Lower leg skin (tissue), 4 donors: ENCODE measurements at regions not wholly inside any gene's neighbourhood (a gene's known extent, or its start where the extent isn't known, plus 50 kb on each side); places are given as distances from the start of the nearest gene placed in this dataset.

Source experiments
- DNase-seq, 2 donors: peaks; one replicate each; pipeline ENCODE4 v3.0.0-alpha.2; 2019; ENCODE audit warnings: low spot score in 2 of 2
- H3K4me3 ChIP-seq: fragments of 200-600 bp; sonication (generic); 2 replicates; pipeline ENCODE4 v1.5.1; 2017; ENCODE audit warnings: mild to moderate bottlenecking, low read depth; ENCODE audit not compliant: poor library complexity, severe bottlenecking
- POLR2A ChIP-seq, 2 donors: fragments of 450-650 bp; IDR thresholded peaks; one replicate each; pipeline ENCODE4 v1.6.1; 2016 to 2017; ENCODE audit warnings: antibody characterized with exemption in 2 of 2, mild to moderate bottlenecking in 1 of 2, moderate library complexity in 1 of 2
- WGBS, 2 donors: methylation state at CpG; one replicate each; pipeline ENCODE4 v1.1.5; 2018; 5-methylcytosine and 5-hydroxymethylcytosine counted together
- intact Hi-C: fragments of 100-400 bp; cut with DNase I; formaldehyde crosslinking; loops from one replicate; pipeline ENCODE4 v1.15.0; 2023; ENCODE audit warnings: low total_unique reads
- TF ChIP-seq, protein P1 (sequence below), 3 donors: fragments of 450-650 bp; IDR thresholded peaks; one replicate each; pipeline ENCODE4 v1.5.1; 2016; ENCODE audit warnings: antibody characterized with exemption in 3 of 3, mild to moderate bottlenecking in 3 of 3, moderate library complexity in 2 of 3

DNA sequence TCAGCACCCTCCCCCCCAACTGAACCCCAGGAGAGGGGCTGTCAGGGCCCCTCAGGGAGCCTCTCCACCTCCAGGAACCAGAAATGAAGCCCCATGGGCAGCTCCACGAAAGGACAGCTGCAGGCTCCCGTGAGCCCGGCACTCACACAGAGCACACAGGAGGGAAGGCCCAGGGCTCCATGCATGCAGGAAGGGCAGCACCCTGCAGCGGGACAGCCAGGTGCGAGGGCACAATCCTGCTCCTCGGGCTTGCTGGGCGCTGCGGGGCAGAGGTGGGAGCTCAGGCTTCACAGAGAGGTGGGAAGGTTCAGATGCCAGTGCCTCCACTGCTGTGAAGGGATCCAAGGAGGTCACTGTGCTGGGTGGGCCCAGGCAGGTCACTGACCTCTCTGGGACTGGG, 90.0 kb downstream of the HMX1 start:
- DNase-seq: no peak
- no peak for TF ChIP-seq POLR2A (IDR thresholded peaks at IDR 0.05)
- TF ChIP-seq, protein P1, sequence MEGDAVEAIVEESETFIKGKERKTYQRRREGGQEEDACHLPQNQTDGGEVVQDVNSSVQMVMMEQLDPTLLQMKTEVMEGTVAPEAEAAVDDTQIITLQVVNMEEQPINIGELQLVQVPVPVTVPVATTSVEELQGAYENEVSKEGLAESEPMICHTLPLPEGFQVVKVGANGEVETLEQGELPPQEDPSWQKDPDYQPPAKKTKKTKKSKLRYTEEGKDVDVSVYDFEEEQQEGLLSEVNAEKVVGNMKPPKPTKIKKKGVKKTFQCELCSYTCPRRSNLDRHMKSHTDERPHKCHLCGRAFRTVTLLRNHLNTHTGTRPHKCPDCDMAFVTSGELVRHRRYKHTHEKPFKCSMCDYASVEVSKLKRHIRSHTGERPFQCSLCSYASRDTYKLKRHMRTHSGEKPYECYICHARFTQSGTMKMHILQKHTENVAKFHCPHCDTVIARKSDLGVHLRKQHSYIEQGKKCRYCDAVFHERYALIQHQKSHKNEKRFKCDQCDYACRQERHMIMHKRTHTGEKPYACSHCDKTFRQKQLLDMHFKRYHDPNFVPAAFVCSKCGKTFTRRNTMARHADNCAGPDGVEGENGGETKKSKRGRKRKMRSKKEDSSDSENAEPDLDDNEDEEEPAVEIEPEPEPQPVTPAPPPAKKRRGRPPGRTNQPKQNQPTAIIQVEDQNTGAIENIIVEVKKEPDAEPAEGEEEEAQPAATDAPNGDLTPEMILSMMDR (IDR thresholded peaks at IDR 0.05): no peak
- 40 to 89% methylated on average over 1 to 6 of the region's 8 CpGs for WGBS, 2 donors
- intact Hi-C loops: no loop called here
- no peak overlapping the region for H3K4me3 ChIP-seq

DNA sequence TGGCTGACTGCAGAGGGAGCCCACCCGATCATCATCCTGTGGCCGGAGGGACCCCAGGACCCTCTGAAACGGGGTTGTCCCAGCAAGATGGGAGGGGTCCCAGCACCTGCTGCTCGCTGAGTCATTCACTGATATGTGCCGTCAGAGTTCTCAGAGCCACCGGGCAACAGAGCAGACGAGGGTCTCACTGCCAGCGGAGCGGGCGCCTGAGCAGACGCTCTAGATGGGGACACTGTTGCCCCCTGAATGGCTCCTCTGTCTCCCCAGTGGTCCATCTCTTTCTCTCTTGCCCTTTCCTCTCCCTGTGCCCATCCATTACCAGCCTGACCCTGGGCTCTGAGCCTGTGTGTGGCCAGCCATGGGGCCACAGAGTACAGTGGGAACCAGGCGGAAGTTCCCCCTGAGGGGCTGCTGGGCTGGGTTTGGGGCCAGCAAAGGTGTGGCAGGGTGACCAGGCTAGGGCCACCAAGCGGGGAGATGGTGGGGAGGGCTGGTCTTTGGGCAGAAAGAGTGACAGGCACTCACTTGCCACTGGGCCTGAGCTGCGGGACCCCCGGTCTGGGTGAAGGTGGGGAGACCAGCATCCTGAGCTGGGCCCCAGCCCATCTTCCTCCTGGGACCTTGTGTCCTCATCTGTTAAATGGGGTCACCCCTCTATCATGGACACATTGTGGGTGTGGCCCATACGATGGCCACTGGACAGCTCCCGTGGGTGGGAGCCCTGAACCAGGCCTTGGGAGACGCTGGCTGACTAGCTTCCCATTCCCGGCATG, 90.9 kb downstream of the HMX1 start:
- intact Hi-C loops: no loop called here
- no peak overlapping the region for H3K4me3 ChIP-seq
- WGBS, 2 donors: 71 to 83% methylated on average over 18 of the region's 19 CpGs
- no peak for DNase-seq
- TF ChIP-seq, protein P1 (IDR thresholded peaks at IDR 0.05): no peak
- TF ChIP-seq POLR2A (IDR thresholded peaks at IDR 0.05): no peak

DNA sequence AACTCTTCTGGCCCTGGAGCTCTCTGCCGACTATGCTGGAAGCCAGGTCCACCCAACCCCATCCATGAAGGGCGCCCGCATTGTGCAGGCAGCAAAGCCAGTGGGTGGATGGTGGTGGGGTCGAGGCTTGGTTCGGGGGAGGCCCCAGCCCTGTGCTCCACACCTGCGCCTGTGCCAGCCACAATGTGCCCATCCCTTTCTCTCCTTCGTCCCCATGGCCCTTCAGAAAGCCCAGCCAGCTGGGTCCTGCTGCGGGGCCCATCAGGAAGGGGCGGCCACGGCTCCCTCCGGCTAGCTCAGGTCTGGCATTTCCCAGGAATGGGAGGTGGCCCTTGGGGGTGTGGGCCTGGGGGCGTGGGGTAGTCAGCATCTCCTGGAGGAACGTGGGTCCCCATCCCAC, 91.6 kb downstream of the HMX1 start:
- intact Hi-C loops: no loop called here
- WGBS, 2 donors: 44 to 64% methylated on average over 8 to 13 of the region's 13 CpGs
- no peak for DNase-seq
- H3K4me3 ChIP-seq: no peak overlapping the region
- TF ChIP-seq, protein P1 (IDR thresholded peaks at IDR 0.05): no peak
- no peak for TF ChIP-seq POLR2A (IDR thresholded peaks at IDR 0.05)

DNA sequence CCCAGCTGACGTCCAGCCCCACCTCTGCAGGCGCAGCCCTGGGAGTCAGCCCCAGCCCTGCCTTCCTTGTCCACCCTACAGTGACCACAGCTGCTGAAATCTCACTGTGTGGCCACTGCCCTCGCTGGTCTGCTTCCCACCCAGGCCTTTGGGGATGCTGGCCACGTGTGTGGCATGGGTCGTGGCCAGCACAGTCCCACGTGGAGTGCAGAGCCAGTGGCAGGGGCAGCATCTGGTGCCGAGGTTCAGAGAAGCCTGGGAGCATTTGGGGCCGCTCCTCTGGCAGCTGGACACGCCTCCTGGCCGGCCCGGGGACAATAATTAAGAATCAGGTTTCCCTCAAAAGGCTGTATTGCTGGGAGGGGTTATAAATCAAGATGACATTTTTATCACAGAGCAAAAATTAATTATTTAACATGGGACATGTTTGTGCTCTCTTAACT, 92.1 kb downstream of the HMX1 start:
- no peak overlapping the region for H3K4me3 ChIP-seq
- WGBS, 2 donors: 18 to 20% methylated on average over 9 to 11 of the region's 11 CpGs
- intact Hi-C loops: no loop called here
- DNase-seq: no peak
- TF ChIP-seq POLR2A (IDR thresholded peaks at IDR 0.05): no peak
- TF ChIP-seq, protein P1 (IDR thresholded peaks at IDR 0.05): no peak

DNA sequence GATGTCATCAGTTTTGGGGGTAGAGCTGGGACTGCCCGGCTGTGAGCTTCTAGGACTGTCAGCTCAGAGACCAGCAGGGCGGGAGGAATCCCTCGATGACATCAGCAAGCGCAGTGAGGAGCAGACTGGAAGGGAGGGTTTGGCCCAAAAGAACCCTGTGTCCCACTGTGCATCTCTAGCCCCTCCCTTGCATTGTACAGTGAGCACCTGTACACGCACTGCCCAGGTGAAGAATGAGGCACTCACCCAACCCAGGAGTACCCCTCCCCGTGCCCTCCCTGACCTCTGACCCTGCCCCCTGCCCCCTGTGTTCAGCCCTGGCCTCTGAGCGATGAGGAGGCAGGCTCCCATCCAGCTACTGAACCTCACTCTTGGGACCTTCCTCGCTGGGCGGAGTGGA, 92.9 kb downstream of the HMX1 start:
- TF ChIP-seq POLR2A (IDR thresholded peaks at IDR 0.05): no peak
- TF ChIP-seq, protein P1 (IDR thresholded peaks at IDR 0.05): no peak
- intact Hi-C loops: no loop called here
- WGBS, 2 donors: 59 to 65% methylated on average over 9 of the region's 9 CpGs
- DNase-seq: no peak
- no peak overlapping the region for H3K4me3 ChIP-seq

DNA sequence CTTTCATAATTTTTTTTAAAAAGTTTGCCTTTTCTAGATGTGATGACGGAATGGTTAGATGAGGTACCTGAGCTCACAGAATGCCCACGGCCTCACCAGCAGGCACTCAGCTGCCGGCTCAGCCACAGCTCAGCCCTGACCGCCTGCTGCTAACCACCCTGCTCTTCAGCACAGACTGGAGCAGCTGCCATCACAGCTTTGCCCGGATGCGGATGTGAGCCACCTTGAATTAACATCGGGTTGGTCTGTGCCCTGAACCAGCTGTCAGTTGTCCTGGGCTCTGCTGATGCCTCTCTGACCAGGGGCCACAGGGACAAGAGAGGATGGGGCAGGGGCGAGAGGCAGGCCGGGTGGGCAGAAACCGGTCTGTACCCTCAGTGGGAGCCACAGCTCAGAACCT, 93.3 kb downstream of the HMX1 start:
- TF ChIP-seq, protein P1 (IDR thresholded peaks at IDR 0.05): no peak
- TF ChIP-seq POLR2A (IDR thresholded peaks at IDR 0.05): no peak
- no peak for DNase-seq
- no peak overlapping the region for H3K4me3 ChIP-seq
- 66 to 71% methylated on average over 10 of the region's 10 CpGs for WGBS, 2 donors
- intact Hi-C loops: no loop called here
